Left lung (tissue), 4 donors: ENCODE measurements at regions not wholly inside any gene's neighbourhood (a gene's known extent, or its start where the extent isn't known, plus 50 kb on each side); places are given as distances from the start of the nearest gene placed in this dataset.

ENCODE experiments used
- ATAC-seq: fragments of 200-7000 bp; cut with Tn5 transposase; one replicate; pipeline ENCODE4 v1.9.1; 2020; ENCODE audit warnings: moderate library complexity
- DNase-seq, 4 donors: peaks; one replicate each; pipeline ENCODE4 v3.0.0-alpha.2; 2013 to 2020
- H3K27ac ChIP-seq, 2 donors: fragments of 200-600 bp; sonication (generic) in 1 of 2; one replicate each; pipeline versions ENCODE4 v1.5.0 to v1.8.0; 2020 to 2021
- H3K27me3 ChIP-seq, 2 donors: fragments of 200-600 bp; sonication (generic) in 1 of 2; one replicate each; pipeline versions ENCODE4 v1.5.0 to v1.8.0; 2020 to 2021
- H3K36me3 ChIP-seq, 2 donors: fragments of 200-600 bp; sonication (generic) in 1 of 2; one replicate each; pipeline versions ENCODE4 v1.5.0 to v1.8.0; 2020 to 2021
- H3K4me1 ChIP-seq, 2 donors: fragments of 200-600 bp; one replicate each; pipeline ENCODE4 v1.8.0; 2021
- H3K4me3 ChIP-seq, 2 donors: fragments of 200-600 bp; sonication (generic) in 1 of 2; one replicate each; pipeline versions ENCODE4 v1.5.0 to v1.8.0; 2020 to 2021; ENCODE audit warnings: mild to moderate bottlenecking in 1 of 2
- H3K9me3 ChIP-seq, 2 donors: fragments of 200-600 bp; sonication (generic) in 1 of 2; one replicate each; pipeline versions ENCODE4 v1.5.0 to v1.8.0; 2020 to 2021
- CTCF ChIP-seq, 2 donors: fragments of 200-600 bp; sonication (generic) in 1 of 2; IDR thresholded peaks; one replicate each; pipeline versions ENCODE4 v1.5.0 to v1.8.0; 2021; ENCODE audit warnings: antibody characterized with exemption in 2 of 2
- intact Hi-C, 2 donors: fragments of 100-400 bp; cut with DNase I; formaldehyde crosslinking; loops; one replicate each; pipeline versions ENCODE4 v1.11.2 to v1.14.2; 2022
- donor health status: DM: no; HTN: yes; CAD: no.
- donor health status: DM: no; HTN: no; CAD: no.

- intact Hi-C loops, result no loop called here
- no peak for DNase-seq
Measured at GRCh38 chr9:129467004-129467588, 153.8 kb downstream of the C9orf50 start.

GRCh38 chr9:129465834-129466535, 154.9 kb downstream of the C9orf50 start:
- DNase-seq, result no peak
- TF ChIP-seq CTCF (IDR thresholded peaks at IDR 0.05), result no peak
- Histone ChIP-seq H3K4me1 (peaks cover 28 to 34% of the 10 kb centered on the region in 2 donors), H3K4me3 (no peak overlapping the region), H3K36me3 (no peaks in the 10 kb centered on the region), H3K27ac (no peak overlapping the region), H3K27me3 (no peaks in the 10 kb centered on the region), H3K9me3 (no peaks in the 10 kb centered on the region)
- no peak for ATAC-seq
- intact Hi-C loops, result no loop called here

More at GRCh38 chr9:129467004-129467588, 153.8 kb downstream of the C9orf50 start:
- H3K36me3 ChIP-seq, result no peaks in the 10 kb centered on the region
- no peak for ATAC-seq
- peaks cover 18 to 23% of the 10 kb centered on the region in 2 donors for H3K4me1 ChIP-seq
- no peak for TF ChIP-seq CTCF (IDR thresholded peaks at IDR 0.05)
- no peak overlapping the region for H3K27ac ChIP-seq
- H3K4me3 ChIP-seq, result no peak overlapping the region
- no peaks in the 10 kb centered on the region for H3K9me3 ChIP-seq
- no peaks in the 10 kb centered on the region for H3K27me3 ChIP-seq

- H3K36me3 ChIP-seq, result no peaks in the 10 kb centered on the region
- no peak for ATAC-seq
- H3K9me3 ChIP-seq, result no peaks in the 10 kb centered on the region
- TF ChIP-seq CTCF (IDR thresholded peaks at IDR 0.05), result no peak
- H3K27me3 ChIP-seq, result no peaks in the 10 kb centered on the region
- peaks cover 27 to 34% of the 10 kb centered on the region in 2 donors for H3K4me1 ChIP-seq
- intact Hi-C loops, result no loop called here
- DNase-seq, result peak in 1 of 4 donors; percentile 74
- no peak overlapping the region for H3K4me3 ChIP-seq
- peak overlapping the region in 1 of 2 donors; percentile 13 for H3K27ac ChIP-seq
Measured at GRCh38 chr9:129464972-129465833, 155.7 kb downstream of the C9orf50 start.

GRCh38 chr9:129463994-129464393, 156.9 kb downstream of the C9orf50 start:
- intact Hi-C loops, result no loop called here

More at GRCh38 chr9:129463994-129464393, 156.9 kb downstream of the C9orf50 start:
- Histone ChIP-seq H3K4me3 (no peak overlapping the region), H3K36me3 (no peaks in the 10 kb centered on the region), H3K27ac (no peak overlapping the region), H3K27me3 (no peaks in the 10 kb centered on the region), H3K9me3 (no peaks in the 10 kb centered on the region), H3K4me1 (peaks cover 38 to 41% of the 10 kb centered on the region in 2 donors)
- TF ChIP-seq CTCF (IDR thresholded peaks at IDR 0.05), result no peak
- no peak for ATAC-seq
- DNase-seq, result no peak
